Heart right ventricle (tissue), 16 donors: ENCODE measurements at regions not wholly inside any gene's neighbourhood (a gene's known extent, or its start where the extent isn't known, plus 50 kb on each side); places are given as distances from the start of the nearest gene placed in this dataset.

Experiments used
- ATAC-seq, 8 donors: fragments of 200-7000 bp; cut with Tn5 transposase; one replicate each; pipeline ENCODE4 v1.9.1; 2020; ENCODE audit warnings: mild to moderate bottlenecking in 8 of 8, moderate library complexity in 8 of 8, moderate number of reproducible peaks in 1 of 8
- DNase-seq, 2 donors: peaks; one replicate each; pipeline ENCODE4 v3.0.0-alpha.2; 2020
- H3K27ac ChIP-seq, 10 donors: fragments of 200-600 bp; sonication (generic) in 2 of 10; one replicate each; pipeline versions ENCODE4 v1.5.0 to v1.8.0; 2020 to 2022; ENCODE audit warnings: mild to moderate bottlenecking in 3 of 10
- H3K27me3 ChIP-seq, 7 donors: fragments of 200-600 bp; one replicate each; pipeline ENCODE4 v1.8.0; 2021 to 2022; ENCODE audit warnings: mild to moderate bottlenecking in 2 of 7
- H3K36me3 ChIP-seq, 9 donors: fragments of 200-600 bp; sonication (generic) in 1 of 9; one replicate each; pipeline versions ENCODE4 v1.5.0 to v1.8.0; 2020 to 2022; ENCODE audit warnings: mild to moderate bottlenecking in 2 of 9
- H3K4me1 ChIP-seq, 9 donors: fragments of 200-600 bp; sonication (generic) in 1 of 9; one replicate each; pipeline versions ENCODE4 v1.5.0 to v1.8.0; 2020 to 2022; ENCODE audit warnings: mild to moderate bottlenecking in 4 of 9
- H3K4me3 ChIP-seq, 10 donors: fragments of 200-600 bp; sonication (generic) in 2 of 10; one replicate each; pipeline versions ENCODE4 v1.5.0 to v1.8.0; 2020 to 2022; ENCODE audit warnings: mild to moderate bottlenecking in 7 of 10, moderate library complexity in 2 of 10
- H3K9me3 ChIP-seq, 11 donors: fragments of 200-600 bp in 10 of 11; sonication (generic) in 2 of 11; one replicate each; pipeline versions ENCODE4 v1.5.0 to v1.8.0; 2013 to 2022; ENCODE audit warnings: mild to moderate bottlenecking in 2 of 11, control low read depth in 1 of 11, moderate library complexity in 1 of 11
- WGBS, 2 donors: extraction: QIAGEN DNeasy Blood & Tissue Kit; methylation state at CpG; one replicate each; pipeline ENCODE4 v1.1.7; 2013; ENCODE audit warnings: inconsistent platforms in 1 of 2; 5-methylcytosine and 5-hydroxymethylcytosine counted together
- intact Hi-C, 10 donors: fragments of 100-400 bp; cut with DNase I; formaldehyde crosslinking; loops; one replicate each; pipeline versions ENCODE4 v1.11.1 to v1.14.2; 2022
- TF ChIP-seq, protein P1 (sequence below), 9 donors: fragments of 200-600 bp; sonication (generic) in 2 of 9; IDR thresholded peaks; one replicate each; pipeline versions ENCODE4 v1.5.0 to v1.8.0; 2021 to 2022; ENCODE audit warnings: antibody characterized with exemption in 9 of 9, mild to moderate bottlenecking in 5 of 9, moderate library complexity in 1 of 9
- donor health status: Arrhythmogenic right ventricular cardiomyopathy.
- donor health status: ischemic (EF 13 %, LVEDD 7.1; RV severe dilation, severe dysfunction).
- donor health status: healthy with polysubstance abuse.
- donor health status: DM: no; HTN: yes; CAD: no.
- donor health status: DM: no; HTN: no; CAD: no.
- donor health status: ischemic (EF 25% LVEDD 6.9; RV normal size, moderate dysfunction).
- donor health status: ischemic (EF 25% LVEDD 5.7; RV mildly dilated, moderate dysfunction).
- donor health status: healthy.
- donor health status: DM: yes; HTN: yes; CAD: no.
- donor health status: Ischemic cardiomyopathy.
- donor health status: ischemic (EF 35%, LVEDD 5.7; RV mildly dilated, moderate dysfunction).
- donor health status: nonischemic (EF 11% LVEDD 7.7; RV severe dilation, severe dysfunction).
- donor health status: DM: yes; HTN: yes; CAD: no.
- donor health status: PGD.
- donor health status: ischemic (EF 29% LVEDD 5.4; RV normal size, mild dysfunction).
- donor health status: nonischemic (EF 23%, LVEDD 6.1; RV moderate dilation, normal function).

DNA sequence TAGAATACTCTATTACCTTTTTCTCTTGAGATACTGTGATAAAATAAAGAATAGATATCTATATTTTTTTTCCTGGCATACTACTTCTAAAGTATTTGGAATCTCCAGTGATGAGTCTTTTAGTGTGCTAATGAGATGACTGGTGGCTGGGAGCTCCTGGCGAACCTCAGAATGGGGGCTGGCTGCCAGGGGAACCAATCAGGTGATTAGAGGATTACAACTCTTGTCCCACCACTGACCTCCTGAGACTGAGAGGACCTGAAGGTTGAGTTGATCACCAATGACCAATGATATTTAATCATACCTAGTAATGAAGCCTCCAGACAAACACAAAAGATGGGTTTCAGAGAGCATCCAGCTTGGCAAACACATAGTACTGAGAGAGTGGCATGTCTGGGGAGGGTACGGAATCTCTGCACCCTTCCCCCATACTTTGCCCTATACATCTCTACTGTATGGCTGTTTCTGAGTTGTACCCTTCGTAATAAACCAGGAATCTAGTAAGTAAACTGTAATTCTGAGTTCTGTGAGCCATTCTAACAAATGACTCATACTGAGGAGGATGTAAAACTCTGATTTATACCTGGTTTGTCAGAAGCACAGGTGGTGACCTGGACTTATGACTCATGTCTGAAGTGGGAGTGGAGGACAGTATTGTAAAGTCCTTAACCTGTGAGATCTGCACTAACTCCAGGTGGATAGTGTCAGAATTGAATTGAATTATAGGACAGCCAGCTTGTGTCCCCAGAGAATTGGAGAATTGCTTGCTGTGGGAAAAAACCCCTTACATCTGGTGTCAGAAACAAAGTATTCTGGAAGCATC lies 325.3 kb upstream of the LRRC4C start:
- no peak overlapping the region for H3K4me3 ChIP-seq
- WGBS, 2 donors, result 63 to 68% methylated on average over 3 of the region's 3 CpGs
- DNase-seq (no peak), ATAC-seq (no peak)
- H3K27me3 ChIP-seq, result no peaks in the 10 kb centered on the region
- no peak overlapping the region for H3K27ac ChIP-seq
- no peaks in the 10 kb centered on the region for H3K36me3 ChIP-seq
- TF ChIP-seq, protein P1, sequence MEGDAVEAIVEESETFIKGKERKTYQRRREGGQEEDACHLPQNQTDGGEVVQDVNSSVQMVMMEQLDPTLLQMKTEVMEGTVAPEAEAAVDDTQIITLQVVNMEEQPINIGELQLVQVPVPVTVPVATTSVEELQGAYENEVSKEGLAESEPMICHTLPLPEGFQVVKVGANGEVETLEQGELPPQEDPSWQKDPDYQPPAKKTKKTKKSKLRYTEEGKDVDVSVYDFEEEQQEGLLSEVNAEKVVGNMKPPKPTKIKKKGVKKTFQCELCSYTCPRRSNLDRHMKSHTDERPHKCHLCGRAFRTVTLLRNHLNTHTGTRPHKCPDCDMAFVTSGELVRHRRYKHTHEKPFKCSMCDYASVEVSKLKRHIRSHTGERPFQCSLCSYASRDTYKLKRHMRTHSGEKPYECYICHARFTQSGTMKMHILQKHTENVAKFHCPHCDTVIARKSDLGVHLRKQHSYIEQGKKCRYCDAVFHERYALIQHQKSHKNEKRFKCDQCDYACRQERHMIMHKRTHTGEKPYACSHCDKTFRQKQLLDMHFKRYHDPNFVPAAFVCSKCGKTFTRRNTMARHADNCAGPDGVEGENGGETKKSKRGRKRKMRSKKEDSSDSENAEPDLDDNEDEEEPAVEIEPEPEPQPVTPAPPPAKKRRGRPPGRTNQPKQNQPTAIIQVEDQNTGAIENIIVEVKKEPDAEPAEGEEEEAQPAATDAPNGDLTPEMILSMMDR (IDR thresholded peaks at IDR 0.05), result no peak
- H3K9me3 ChIP-seq, result peaks cover 0 to 10% (median 0%) of the 10 kb centered on the region in 11 donors
- intact Hi-C loops, result no loop called here
- no peaks in the 10 kb centered on the region for H3K4me1 ChIP-seq

DNA sequence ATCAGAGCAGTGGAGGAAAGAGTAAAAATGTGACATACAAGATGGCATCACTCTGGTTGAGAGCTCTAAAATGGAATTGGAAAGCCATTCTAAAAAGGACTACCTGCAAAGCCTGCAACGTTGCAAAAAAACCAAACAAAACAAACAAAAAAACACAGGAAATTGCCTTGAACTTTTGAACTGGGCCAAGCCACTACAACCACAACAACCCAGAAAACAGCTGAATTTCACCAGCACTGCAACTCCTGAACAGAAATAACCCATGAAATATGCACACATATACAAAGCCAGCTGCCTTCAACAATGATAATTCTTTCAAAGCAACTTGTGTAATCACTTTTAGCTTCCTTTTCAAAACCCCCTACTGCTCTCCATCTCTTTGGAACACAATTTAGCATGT lies 326.6 kb upstream of the LRRC4C start:
- Histone ChIP-seq H3K36me3 (no peaks in the 10 kb centered on the region), H3K9me3 (peaks cover 0 to 16% (median 0%) of the 10 kb centered on the region in 11 donors), H3K4me1 (no peaks in the 10 kb centered on the region), H3K4me3 (no peak overlapping the region), H3K27me3 (no peaks in the 10 kb centered on the region), H3K27ac (no peak overlapping the region)
- 36 to 52% methylated on average over 1 of the region's 1 CpG for WGBS, 2 donors
- intact Hi-C loops, result no loop called here
- ATAC-seq (no peak), DNase-seq (no peak)
- TF ChIP-seq, protein P1 (IDR thresholded peaks at IDR 0.05), result no peak

DNA sequence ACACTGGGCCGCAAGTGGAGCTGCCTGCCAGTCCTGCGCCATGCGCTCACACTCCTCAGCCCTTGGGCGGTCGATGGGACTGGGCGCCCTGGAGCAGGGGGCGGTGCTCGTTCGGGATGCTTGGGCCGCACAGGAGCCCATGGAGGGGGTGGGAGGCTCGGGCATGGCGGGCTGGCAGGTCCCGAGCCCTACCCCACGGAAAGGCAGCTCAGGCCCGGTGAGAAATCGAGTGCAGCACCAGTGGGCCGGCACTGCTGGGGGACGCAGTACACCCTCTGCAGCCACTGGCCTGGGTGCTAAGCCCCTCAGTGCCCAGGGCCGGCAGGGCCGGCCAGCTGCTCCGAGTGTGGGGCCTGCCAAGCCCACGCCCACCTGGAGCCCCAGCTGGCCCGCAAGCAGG lies 328.7 kb upstream of the LRRC4C start:
- Histone ChIP-seq H3K36me3 (no peaks in the 10 kb centered on the region), H3K4me1 (no peaks in the 10 kb centered on the region), H3K4me3 (no peak overlapping the region), H3K27ac (no peak overlapping the region), H3K27me3 (no peaks in the 10 kb centered on the region), H3K9me3 (peaks cover 0 to 22% (median 0%) of the 10 kb centered on the region in 11 donors)
- intact Hi-C loops, result no loop called here
- TF ChIP-seq, protein P1 (IDR thresholded peaks at IDR 0.05), result no peak
- 91 to 93% methylated on average over 23 of the region's 23 CpGs for WGBS, 2 donors
- DNase-seq, result peak in 1 of 2 donors; percentile 7
- ATAC-seq, result no peak

DNA sequence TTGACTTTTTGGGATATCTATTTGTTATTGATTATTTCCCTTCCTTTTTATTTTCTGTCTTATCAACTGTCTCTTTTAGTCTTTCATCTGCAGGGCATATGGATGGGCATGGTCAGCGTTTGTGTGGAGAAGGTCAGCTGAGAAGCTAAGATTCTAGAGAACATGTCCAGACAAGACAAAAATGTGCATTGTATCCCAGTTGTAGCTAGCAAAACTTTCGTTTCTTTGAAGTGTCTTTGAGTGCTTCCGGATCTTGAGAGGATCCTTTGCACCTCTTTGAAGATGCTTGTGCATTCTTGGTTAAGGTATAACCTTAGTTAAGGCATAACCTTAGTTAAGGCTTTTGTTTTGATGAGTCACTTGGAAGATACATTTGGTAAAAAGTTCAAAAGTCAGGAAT lies 329.9 kb upstream of the LRRC4C start:
- WGBS, 2 donors, result 60 to 74% methylated on average over 3 of the region's 3 CpGs
- intact Hi-C loops, result no loop called here
- TF ChIP-seq, protein P1 (IDR thresholded peaks at IDR 0.05), result no peak

More for the DNA sequence above, 329.9 kb upstream of the LRRC4C start:
- DNase-seq (no peak), ATAC-seq (no peak)
- no peaks in the 10 kb centered on the region for H3K27me3 ChIP-seq
- H3K4me1 ChIP-seq, result no peaks in the 10 kb centered on the region
- no peak overlapping the region for H3K4me3 ChIP-seq
- peaks cover 0 to 22% (median 0%) of the 10 kb centered on the region in 11 donors for H3K9me3 ChIP-seq
- no peak overlapping the region for H3K27ac ChIP-seq
- H3K36me3 ChIP-seq, result no peaks in the 10 kb centered on the region
